Keratinocyte (primary cell): ENCODE measurements at regions not wholly inside any gene's neighbourhood (a gene's known extent, or its start where the extent isn't known, plus 50 kb on each side); places are given as distances from the start of the nearest gene placed in this dataset.

ENCODE experiments used
- DNase-seq: peaks from one replicate; pipeline ENCODE4 v3.0.0-alpha.2; 2011; ENCODE audit warnings: low read depth, missing footprints, low spot score
- FAIRE-seq: peaks from 2 replicates; lab custom pipeline; 2011; peaks lifted over from hg19 to GRCh38; lab: Jason Lieb, UNC
- H2AFZ ChIP-seq: 2 replicates; pipeline ENCODE4 v1.6.0; 2012; ENCODE audit warnings: low read length, control low read depth, inconsistent platforms; ENCODE audit not compliant: control insufficient read depth
- H3K27ac ChIP-seq: 2 replicates; pipeline ENCODE4 v1.5.1; 2011; ENCODE audit warnings: low read length; ENCODE audit not compliant: control insufficient read depth, insufficient read depth
- H3K27me3 ChIP-seq: 3 replicates; pipeline ENCODE4 v1.6.0; 2011; ENCODE audit warnings: low read length; ENCODE audit not compliant: control insufficient read depth, insufficient read depth; ENCODE audit errors: extremely low read depth
- H3K36me3 ChIP-seq, 2 experiments: 2 replicates in 1 of 2; 3 replicates in 1 of 2; pipeline ENCODE4 v1.5.1; 2011; ENCODE audit warnings: low read length in 2 of 2, mild to moderate bottlenecking in 1 of 2; ENCODE audit not compliant: control insufficient read depth in 2 of 2, insufficient read depth in 2 of 2; ENCODE audit errors: extremely low read depth in 1 of 2
- H3K4me1 ChIP-seq: 3 replicates; pipeline ENCODE4 v1.5.1; 2011; ENCODE audit warnings: low read length; ENCODE audit not compliant: control insufficient read depth, insufficient read depth; ENCODE audit errors: extremely low read depth
- H3K4me2 ChIP-seq: 3 replicates; pipeline ENCODE4 v1.6.0; 2011; ENCODE audit warnings: low read depth, low read length; ENCODE audit not compliant: control insufficient read depth, insufficient read depth; ENCODE audit errors: extremely low read depth
- H3K4me3 ChIP-seq, 3 experiments: fragments of 200-600 bp in 1 of 3; sonication (generic) in 1 of 3; 2 replicates in 2 of 3; 3 replicates in 1 of 3; pipeline ENCODE4 v1.5.1; 2011 to 2016; ENCODE audit warnings: low read length in 3 of 3, mild to moderate bottlenecking in 3 of 3, control low read depth in 2 of 3, inconsistent platforms in 1 of 3, low read depth in 1 of 3, mixed read lengths in 1 of 3, mixed run types in 1 of 3, moderate library complexity in 1 of 3; ENCODE audit not compliant: control insufficient read depth in 2 of 3, insufficient read depth in 2 of 3; ENCODE audit errors: extremely low read depth in 1 of 3
- H3K79me2 ChIP-seq: 2 replicates; pipeline ENCODE4 v1.6.0; 2012; ENCODE audit warnings: low read length; ENCODE audit not compliant: control insufficient read depth, insufficient read depth
- H3K9ac ChIP-seq: 3 replicates; pipeline ENCODE4 v1.6.0; 2011; ENCODE audit warnings: low read length; ENCODE audit not compliant: control insufficient read depth, insufficient read depth; ENCODE audit errors: extremely low read depth
- H3K9me1 ChIP-seq: 3 replicates; pipeline ENCODE4 v1.6.0; 2011; ENCODE audit warnings: low read length; ENCODE audit not compliant: control insufficient read depth, insufficient read depth; ENCODE audit errors: extremely low read depth
- H3K9me3 ChIP-seq: 2 replicates; pipeline ENCODE4 v1.5.1; 2012; ENCODE audit warnings: low read depth, low read length; ENCODE audit not compliant: control insufficient read depth
- H4K20me1 ChIP-seq: 3 replicates; pipeline ENCODE4 v1.6.0; 2011; ENCODE audit warnings: low read length; ENCODE audit not compliant: control insufficient read depth, insufficient read depth; ENCODE audit errors: extremely low read depth
- EZH2 ChIP-seq: IDR thresholded peaks from one replicate; pipeline ENCODE4 v1.6.1; 2012; ENCODE audit warnings: inconsistent platforms, mild to moderate bottlenecking, low read length, moderate library complexity
- dilution Hi-C: fragments of 300-500 bp; cut with MboI; formaldehyde crosslinking; loops from one replicate; pipeline ENCODE4 v1.7.0; 2020; ENCODE audit warnings: low sequenced_read_pairs; ENCODE audit not compliant: extremely low pct_ligation_motif_present
- TF ChIP-seq, protein P1 (sequence below), 3 experiments: IDR thresholded peaks in 1 of 3; conservative IDR thresholded peaks in 1 of 3; optimal IDR thresholded peaks in 1 of 3; 2 replicates in 2 of 3; 3 replicates in 1 of 3; pipeline versions ENCODE3 to v1.5.1; 2011; ENCODE audit warnings: low read length in 3 of 3, mild to moderate bottlenecking in 3 of 3, moderate library complexity in 2 of 3, control low read depth in 1 of 3, inconsistent platforms in 1 of 3; ENCODE audit not compliant: insufficient read depth in 2 of 3; ENCODE audit errors: extremely low read depth in 1 of 3

DNA sequence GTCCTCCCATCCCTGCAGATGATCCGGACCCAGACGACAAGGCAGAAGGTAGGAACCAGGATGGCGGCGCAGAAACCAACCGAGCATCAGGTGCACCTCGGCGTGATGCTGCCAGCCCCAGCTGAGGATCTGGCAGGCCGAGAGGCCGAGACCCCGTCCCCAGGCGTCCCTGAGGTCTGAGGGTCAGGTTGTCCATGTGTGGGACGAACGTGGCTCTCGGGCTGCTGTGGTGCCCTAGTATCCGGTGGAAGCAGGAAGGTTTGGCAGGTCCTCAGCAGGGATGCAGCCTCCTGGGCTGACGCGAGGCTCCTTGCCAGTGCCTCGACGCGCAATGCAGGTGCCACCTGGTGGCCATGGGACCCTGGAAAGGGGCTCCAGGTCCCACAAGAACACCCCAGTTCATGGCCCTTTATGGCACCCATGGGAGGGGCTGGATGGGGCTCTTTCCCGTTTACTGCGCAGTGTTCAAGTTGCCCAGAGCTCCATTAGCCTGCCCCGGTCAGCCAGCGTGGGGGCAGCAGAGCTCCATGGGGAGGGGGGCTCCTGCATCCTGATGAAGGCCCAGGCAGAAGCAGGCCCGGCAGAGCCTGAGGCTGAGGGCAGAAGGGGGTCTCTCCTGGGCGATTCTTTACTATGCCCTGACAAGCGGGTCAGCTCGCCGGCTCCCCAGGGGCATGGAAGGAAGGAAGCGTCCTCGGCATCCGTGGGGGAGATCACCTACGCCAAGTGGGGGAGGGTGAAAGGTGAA, 129.9 kb downstream of the CTTN start:
- Histone ChIP-seq H3K4me1 (peaks cover 8% of the 10 kb centered on the region), H3K27ac (no peak overlapping the region), H3K4me2 (no peak overlapping the region), H4K20me1 (no peaks in the 10 kb centered on the region), H3K4me3 (no peak overlapping the region), H3K9me3 (peaks cover 8% of the 10 kb centered on the region), H3K9me1 (no peaks in the 10 kb centered on the region), H3K9ac (no peak overlapping the region), H3K27me3 (no peaks in the 10 kb centered on the region), H3K36me3 (no peaks in the 10 kb centered on the region), H3K79me2 (no peaks in the 10 kb centered on the region), H2AFZ (no peak overlapping the region)
- FAIRE-seq (no peak), DNase-seq (no peak)
- dilution Hi-C loops, result no loop called here
- TF ChIP-seq EZH2, result no peak
- TF ChIP-seq, protein P1, sequence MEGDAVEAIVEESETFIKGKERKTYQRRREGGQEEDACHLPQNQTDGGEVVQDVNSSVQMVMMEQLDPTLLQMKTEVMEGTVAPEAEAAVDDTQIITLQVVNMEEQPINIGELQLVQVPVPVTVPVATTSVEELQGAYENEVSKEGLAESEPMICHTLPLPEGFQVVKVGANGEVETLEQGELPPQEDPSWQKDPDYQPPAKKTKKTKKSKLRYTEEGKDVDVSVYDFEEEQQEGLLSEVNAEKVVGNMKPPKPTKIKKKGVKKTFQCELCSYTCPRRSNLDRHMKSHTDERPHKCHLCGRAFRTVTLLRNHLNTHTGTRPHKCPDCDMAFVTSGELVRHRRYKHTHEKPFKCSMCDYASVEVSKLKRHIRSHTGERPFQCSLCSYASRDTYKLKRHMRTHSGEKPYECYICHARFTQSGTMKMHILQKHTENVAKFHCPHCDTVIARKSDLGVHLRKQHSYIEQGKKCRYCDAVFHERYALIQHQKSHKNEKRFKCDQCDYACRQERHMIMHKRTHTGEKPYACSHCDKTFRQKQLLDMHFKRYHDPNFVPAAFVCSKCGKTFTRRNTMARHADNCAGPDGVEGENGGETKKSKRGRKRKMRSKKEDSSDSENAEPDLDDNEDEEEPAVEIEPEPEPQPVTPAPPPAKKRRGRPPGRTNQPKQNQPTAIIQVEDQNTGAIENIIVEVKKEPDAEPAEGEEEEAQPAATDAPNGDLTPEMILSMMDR (optimal IDR thresholded peaks at IDR 0.05 in 1 of 3, IDR thresholded peaks at IDR 0.05 in 1 of 3, conservative IDR thresholded peaks at IDR 0.05 in 1 of 3; ENCODE audit: extremely low read depth in 1 of 3, insufficient read depth in 2 of 3, low read length in 3 of 3), result no peak

DNA sequence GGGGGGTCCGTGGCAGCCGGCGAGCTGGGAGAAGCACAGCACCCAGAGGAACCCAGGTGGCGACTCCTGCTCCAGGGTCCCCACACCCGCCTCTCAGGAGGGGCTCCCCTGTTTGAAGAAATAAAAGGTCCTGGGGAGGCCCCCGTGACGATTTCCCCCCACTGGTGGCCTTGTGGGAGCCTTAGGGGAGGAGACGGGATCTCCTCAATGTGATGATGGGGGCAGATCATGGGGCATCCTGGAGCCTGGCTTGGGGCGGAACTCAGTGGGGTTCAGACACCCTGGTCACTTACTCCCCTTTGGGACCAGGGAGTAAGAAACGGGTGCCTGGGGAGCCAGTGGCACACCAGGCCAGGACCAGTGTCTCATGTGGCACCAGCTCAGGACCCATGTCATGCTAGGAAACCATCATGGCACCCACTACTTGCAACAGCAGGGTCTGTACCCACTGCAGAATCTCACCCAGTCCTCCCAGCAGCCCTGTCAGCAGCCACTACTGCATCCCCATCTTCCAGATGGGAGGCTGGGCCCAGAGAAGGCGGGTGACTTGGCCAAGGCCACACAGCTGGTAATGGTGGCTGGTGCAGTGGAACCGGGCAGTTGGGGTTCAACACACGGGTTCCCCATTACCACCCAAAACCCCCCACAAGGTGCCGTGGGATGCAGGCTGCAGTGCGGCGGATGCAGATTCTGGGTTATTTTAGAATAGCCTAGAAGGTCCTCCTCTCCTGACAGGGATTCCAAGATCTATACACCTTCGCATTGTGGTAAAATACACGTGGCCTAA, 130.7 kb downstream of the CTTN start:
- TF ChIP-seq EZH2, result no peak
- TF ChIP-seq, protein P1 (optimal IDR thresholded peaks at IDR 0.05 in 1 of 3, IDR thresholded peaks at IDR 0.05 in 1 of 3, conservative IDR thresholded peaks at IDR 0.05 in 1 of 3; ENCODE audit: extremely low read depth in 1 of 3, insufficient read depth in 2 of 3, low read length in 3 of 3), result no peak
- Histone ChIP-seq H3K27ac (no peak overlapping the region), H3K9me3 (peaks cover 8% of the 10 kb centered on the region), H3K36me3 (no peaks in the 10 kb centered on the region), H3K79me2 (no peaks in the 10 kb centered on the region), H3K9me1 (no peaks in the 10 kb centered on the region), H4K20me1 (no peaks in the 10 kb centered on the region), H3K4me3 (no peak overlapping the region), H3K4me1 (peaks cover 8% of the 10 kb centered on the region), H3K27me3 (no peaks in the 10 kb centered on the region), H3K4me2 (no peak overlapping the region), H2AFZ (no peak overlapping the region), H3K9ac (no peak overlapping the region)
- dilution Hi-C loops, result no loop called here
- DNase-seq (no peak), FAIRE-seq (no peak)
